ENCODE measurements at regions not wholly inside any gene's neighbourhood (a gene's known extent, or its start where the extent isn't known, plus 50 kb on each side); places are given as distances from the start of the nearest gene placed in this dataset.

GRCh38 chr20:5481872-5482271 lies 128.9 kb downstream of the GPCPD1 start:
- TF ChIP-seq CTCF (IDR thresholded peaks at IDR 0.05) (no peak), POLR2AphosphoS5 (IDR thresholded peaks at IDR 0.05; ENCODE audit: low read depth, low read length) (no peak)
